Skeletal muscle cell (primary cell): ENCODE measurements at regions not wholly inside any gene's neighbourhood (a gene's known extent, or its start where the extent isn't known, plus 50 kb on each side); places are given as distances from the start of the nearest gene placed in this dataset.

Experiments
- DNase-seq: peaks from one replicate; pipeline ENCODE4 v3.0.0-alpha.2; 2010; ENCODE audit warnings: low read depth
- H3K4me3 ChIP-seq: 2 replicates; pipeline ENCODE4 v1.5.1; 2011; ENCODE audit warnings: low read depth, mild to moderate bottlenecking, control low read depth, low read length, moderate library complexity

- no peak for DNase-seq
- H3K4me3 ChIP-seq: no peak overlapping the region
Measured at GRCh38 chr20:56857950-56858349, 228.8 kb downstream of the TFAP2C start.

GRCh38 chr20:56859039-56859800, 230.1 kb downstream of the TFAP2C start:
- no peak for DNase-seq
- H3K4me3 ChIP-seq: no peak overlapping the region

- H3K4me3 ChIP-seq: no peak overlapping the region
- DNase-seq: no peak
Measured at GRCh38 chr20:56859801-56860261, 230.7 kb downstream of the TFAP2C start.

GRCh38 chr20:56860413-56860812, 231.3 kb downstream of the TFAP2C start:
- H3K4me3 ChIP-seq: no peak overlapping the region
- DNase-seq: no peak

GRCh38 chr20:56861590-56861989, 232.5 kb downstream of the TFAP2C start:
- no peak overlapping the region for H3K4me3 ChIP-seq
- DNase-seq: no peak

- H3K4me3 ChIP-seq: no peak overlapping the region
Measured at GRCh38 chr20:56865055-56865454, 235.9 kb downstream of the TFAP2C start.

GRCh38 chr20:56867128-56867527, 238.0 kb downstream of the TFAP2C start:
- no peak for DNase-seq

More at GRCh38 chr20:56865055-56865454, 235.9 kb downstream of the TFAP2C start:
- no peak for DNase-seq

GRCh38 chr20:56868746-56869145, 239.6 kb downstream of the TFAP2C start:
- DNase-seq: no peak

More at GRCh38 chr20:56867128-56867527, 238.0 kb downstream of the TFAP2C start:
- no peak overlapping the region for H3K4me3 ChIP-seq

GRCh38 chr20:56870271-56870670, 241.2 kb downstream of the TFAP2C start:
- no peak overlapping the region for H3K4me3 ChIP-seq
- no peak for DNase-seq

More at GRCh38 chr20:56868746-56869145, 239.6 kb downstream of the TFAP2C start:
- no peak overlapping the region for H3K4me3 ChIP-seq

GRCh38 chr20:56871691-56872090, 242.6 kb downstream of the TFAP2C start:
- no peak overlapping the region for H3K4me3 ChIP-seq
- no peak for DNase-seq

- H3K4me3 ChIP-seq: no peak overlapping the region
- no peak for DNase-seq
Measured at GRCh38 chr20:56872620-56873458, 243.7 kb downstream of the TFAP2C start.

GRCh38 chr20:56873836-56874235, 244.7 kb downstream of the TFAP2C start:
- no peak for DNase-seq
- no peak overlapping the region for H3K4me3 ChIP-seq

GRCh38 chr20:56875052-56875659, 246.1 kb downstream of the TFAP2C start:
- DNase-seq: no peak

GRCh38 chr20:56875803-56876202, 246.7 kb downstream of the TFAP2C start:
- no peak overlapping the region for H3K4me3 ChIP-seq
- no peak for DNase-seq

More at GRCh38 chr20:56875052-56875659, 246.1 kb downstream of the TFAP2C start:
- H3K4me3 ChIP-seq: no peak overlapping the region

GRCh38 chr20:56885521-56885920, 256.4 kb downstream of the TFAP2C start:
- no peak overlapping the region for H3K4me3 ChIP-seq
- DNase-seq: no peak

- DNase-seq: no peak
- H3K4me3 ChIP-seq: no peak overlapping the region
Measured at GRCh38 chr20:56890011-56890410, 260.9 kb downstream of the TFAP2C start.

- DNase-seq: no peak
Measured at GRCh38 chr20:56893226-56893917, 264.3 kb downstream of the TFAP2C start.

GRCh38 chr20:56896447-56896846, 267.3 kb downstream of the TFAP2C start:
- DNase-seq: no peak
- no peak overlapping the region for H3K4me3 ChIP-seq

More at GRCh38 chr20:56893226-56893917, 264.3 kb downstream of the TFAP2C start:
- no peak overlapping the region for H3K4me3 ChIP-seq

GRCh38 chr20:56897318-56897957, 268.3 kb downstream of the TFAP2C start:
- no peak overlapping the region for H3K4me3 ChIP-seq
- no peak for DNase-seq
